ENCODE measurements at regions not wholly inside any gene's neighbourhood (a gene's known extent, or its start where the extent isn't known, plus 50 kb on each side); places are given as distances from the start of the nearest gene placed in this dataset.

DNA sequence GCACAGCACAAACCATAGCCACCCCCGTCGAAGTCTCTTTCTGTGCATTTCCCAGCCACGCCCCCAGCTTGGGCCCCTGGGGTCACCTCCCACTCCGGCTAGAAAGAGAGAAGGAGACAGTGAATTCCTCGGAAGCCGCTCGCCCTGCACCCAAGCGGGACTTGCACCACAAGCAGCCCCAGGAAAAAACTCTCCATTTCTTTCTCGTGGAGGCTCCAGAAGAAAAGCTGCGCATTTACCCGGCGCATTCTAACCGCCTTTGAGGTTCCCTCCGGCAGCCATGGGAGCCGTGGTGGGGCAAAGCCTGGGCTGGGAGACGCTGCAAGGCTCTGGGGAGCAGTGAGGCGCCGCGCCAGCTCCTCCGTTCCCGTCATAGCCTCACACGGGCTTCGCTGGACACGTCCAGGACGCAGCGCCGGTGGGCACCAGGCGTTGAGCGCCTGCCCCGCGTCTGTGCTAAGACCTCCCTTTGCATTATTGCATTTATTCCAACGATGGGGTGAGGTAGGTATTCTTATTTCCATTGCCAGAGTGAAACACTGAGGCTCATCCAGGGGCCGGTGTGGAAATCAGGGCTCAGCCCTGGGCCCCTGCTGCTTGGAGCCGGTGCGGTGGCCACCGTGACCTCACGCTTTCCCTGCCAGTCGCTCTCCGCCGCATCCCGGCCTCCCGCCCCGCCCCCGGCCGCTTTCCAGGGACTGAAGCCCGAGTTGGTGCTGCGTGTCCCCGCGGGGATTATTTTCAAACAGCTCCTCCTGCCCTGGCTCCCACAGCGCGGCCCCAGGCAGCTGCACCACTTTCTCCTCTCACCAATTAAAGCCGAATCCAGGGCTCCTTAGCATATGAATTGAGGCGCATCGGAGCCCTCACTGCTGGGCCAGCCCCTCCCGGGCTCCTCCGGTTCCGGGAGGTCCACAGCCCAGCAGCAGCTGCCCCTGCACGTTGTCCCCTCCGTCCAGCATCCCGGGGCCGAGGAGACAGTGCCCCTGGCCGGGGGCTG, 148.3 kb upstream of the AFDN start:
- TF ChIP-seq, protein P1, sequence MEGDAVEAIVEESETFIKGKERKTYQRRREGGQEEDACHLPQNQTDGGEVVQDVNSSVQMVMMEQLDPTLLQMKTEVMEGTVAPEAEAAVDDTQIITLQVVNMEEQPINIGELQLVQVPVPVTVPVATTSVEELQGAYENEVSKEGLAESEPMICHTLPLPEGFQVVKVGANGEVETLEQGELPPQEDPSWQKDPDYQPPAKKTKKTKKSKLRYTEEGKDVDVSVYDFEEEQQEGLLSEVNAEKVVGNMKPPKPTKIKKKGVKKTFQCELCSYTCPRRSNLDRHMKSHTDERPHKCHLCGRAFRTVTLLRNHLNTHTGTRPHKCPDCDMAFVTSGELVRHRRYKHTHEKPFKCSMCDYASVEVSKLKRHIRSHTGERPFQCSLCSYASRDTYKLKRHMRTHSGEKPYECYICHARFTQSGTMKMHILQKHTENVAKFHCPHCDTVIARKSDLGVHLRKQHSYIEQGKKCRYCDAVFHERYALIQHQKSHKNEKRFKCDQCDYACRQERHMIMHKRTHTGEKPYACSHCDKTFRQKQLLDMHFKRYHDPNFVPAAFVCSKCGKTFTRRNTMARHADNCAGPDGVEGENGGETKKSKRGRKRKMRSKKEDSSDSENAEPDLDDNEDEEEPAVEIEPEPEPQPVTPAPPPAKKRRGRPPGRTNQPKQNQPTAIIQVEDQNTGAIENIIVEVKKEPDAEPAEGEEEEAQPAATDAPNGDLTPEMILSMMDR (tag by site-specific recombination; IDR thresholded peaks at IDR 0.05) = no peak
- TF ChIP-seq ZNF214 (tag by site-specific recombination; IDR thresholded peaks at IDR 0.05; ENCODE audit: borderline replicate concordance) = no peak
- no peak for TF ChIP-seq ZNF707 (tag by site-specific recombination; IDR thresholded peaks at IDR 0.05)
- TF ChIP-seq, protein P2, sequence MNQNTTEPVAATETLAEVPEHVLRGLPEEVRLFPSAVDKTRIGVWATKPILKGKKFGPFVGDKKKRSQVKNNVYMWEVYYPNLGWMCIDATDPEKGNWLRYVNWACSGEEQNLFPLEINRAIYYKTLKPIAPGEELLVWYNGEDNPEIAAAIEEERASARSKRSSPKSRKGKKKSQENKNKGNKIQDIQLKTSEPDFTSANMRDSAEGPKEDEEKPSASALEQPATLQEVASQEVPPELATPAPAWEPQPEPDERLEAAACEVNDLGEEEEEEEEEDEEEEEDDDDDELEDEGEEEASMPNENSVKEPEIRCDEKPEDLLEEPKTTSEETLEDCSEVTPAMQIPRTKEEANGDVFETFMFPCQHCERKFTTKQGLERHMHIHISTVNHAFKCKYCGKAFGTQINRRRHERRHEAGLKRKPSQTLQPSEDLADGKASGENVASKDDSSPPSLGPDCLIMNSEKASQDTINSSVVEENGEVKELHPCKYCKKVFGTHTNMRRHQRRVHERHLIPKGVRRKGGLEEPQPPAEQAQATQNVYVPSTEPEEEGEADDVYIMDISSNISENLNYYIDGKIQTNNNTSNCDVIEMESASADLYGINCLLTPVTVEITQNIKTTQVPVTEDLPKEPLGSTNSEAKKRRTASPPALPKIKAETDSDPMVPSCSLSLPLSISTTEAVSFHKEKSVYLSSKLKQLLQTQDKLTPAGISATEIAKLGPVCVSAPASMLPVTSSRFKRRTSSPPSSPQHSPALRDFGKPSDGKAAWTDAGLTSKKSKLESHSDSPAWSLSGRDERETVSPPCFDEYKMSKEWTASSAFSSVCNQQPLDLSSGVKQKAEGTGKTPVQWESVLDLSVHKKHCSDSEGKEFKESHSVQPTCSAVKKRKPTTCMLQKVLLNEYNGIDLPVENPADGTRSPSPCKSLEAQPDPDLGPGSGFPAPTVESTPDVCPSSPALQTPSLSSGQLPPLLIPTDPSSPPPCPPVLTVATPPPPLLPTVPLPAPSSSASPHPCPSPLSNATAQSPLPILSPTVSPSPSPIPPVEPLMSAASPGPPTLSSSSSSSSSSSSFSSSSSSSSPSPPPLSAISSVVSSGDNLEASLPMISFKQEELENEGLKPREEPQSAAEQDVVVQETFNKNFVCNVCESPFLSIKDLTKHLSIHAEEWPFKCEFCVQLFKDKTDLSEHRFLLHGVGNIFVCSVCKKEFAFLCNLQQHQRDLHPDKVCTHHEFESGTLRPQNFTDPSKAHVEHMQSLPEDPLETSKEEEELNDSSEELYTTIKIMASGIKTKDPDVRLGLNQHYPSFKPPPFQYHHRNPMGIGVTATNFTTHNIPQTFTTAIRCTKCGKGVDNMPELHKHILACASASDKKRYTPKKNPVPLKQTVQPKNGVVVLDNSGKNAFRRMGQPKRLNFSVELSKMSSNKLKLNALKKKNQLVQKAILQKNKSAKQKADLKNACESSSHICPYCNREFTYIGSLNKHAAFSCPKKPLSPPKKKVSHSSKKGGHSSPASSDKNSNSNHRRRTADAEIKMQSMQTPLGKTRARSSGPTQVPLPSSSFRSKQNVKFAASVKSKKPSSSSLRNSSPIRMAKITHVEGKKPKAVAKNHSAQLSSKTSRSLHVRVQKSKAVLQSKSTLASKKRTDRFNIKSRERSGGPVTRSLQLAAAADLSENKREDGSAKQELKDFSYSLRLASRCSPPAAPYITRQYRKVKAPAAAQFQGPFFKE (tag by site-specific recombination; IDR thresholded peaks at IDR 0.05; ENCODE audit: borderline replicate concordance) = no peak
